ENCODE measurements at regions not wholly inside any gene's neighbourhood (a gene's known extent, or its start where the extent isn't known, plus 50 kb on each side); places are given as distances from the start of the nearest gene placed in this dataset.
A peak's percentile ranks its signal among the peaks of the same experiment; 100 is the strongest.

DNA sequence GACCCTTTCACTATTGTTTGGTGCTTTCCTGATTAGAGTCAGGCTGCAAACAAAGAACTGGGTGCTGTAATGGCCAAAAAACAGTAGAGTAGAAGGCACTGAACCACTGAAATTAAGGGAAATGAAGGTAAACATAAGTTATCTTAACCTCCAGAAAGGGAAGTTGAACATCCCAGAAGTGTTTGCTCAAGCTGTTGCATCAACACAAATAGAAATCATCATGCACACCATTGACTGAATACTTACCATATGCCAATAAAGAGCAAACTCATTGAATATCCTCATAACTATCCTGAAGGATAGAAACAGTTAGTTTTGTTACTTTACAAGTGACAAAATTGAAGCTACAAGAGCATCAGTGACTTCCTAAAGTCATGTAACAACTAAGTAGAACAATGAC lies 477.4 kb upstream of the CHST9 start:
- no peaks in the 10 kb centered on the region for H3K9me3 Mint-ChIP-seq (ENCODE audit: unreplicated experiment)
- H3K4me3 Mint-ChIP-seq (ENCODE audit: unreplicated experiment) = no peak overlapping the region
- no peak for TF ChIP-seq CTCF (IDR thresholded peaks at IDR 0.05)
- H3K4me1 Mint-ChIP-seq (ENCODE audit: unreplicated experiment) = peaks cover 49% of the 10 kb centered on the region
- H3K27me3 Mint-ChIP-seq (ENCODE audit: unreplicated experiment) = no peaks in the 10 kb centered on the region
- no peak overlapping the region for H3K27ac Mint-ChIP-seq (ENCODE audit: unreplicated experiment)
- DNase-seq (ENCODE audit: extremely low spot score, unreplicated experiment) = no peak
- H3K36me3 Mint-ChIP-seq (ENCODE audit: unreplicated experiment) = no peaks in the 10 kb centered on the region

DNA sequence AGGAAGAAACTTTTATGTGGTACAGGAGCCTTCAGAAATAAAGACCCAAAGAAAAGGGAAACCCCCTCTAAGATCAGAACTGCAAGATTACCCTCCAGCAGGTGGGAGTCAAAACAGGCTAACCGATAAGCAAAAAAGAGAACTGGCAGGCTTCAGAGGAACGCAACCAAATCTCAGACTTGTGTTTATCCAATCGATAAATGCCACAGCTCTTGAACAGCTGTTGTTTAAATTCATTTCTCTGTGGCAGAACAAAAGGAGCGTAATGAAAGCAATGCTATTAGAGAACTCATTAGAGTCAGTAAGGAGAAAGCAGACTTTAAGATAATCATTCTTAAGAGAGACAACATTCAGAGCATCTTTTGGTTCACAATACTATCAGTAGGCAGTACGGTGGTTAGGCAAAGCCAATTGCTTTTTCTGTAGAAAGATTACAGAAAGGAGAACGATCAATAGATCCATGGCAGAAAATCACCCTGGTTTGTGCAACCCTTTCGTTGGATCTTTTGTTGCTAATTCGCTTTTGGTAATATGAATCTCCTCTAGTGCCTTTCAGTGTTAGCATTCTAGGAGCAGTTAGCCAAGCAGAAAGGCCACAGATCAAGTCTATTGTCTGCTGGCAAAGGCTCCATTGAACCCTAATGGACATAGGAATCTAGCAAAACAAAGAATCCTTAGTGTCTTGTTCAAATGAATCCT lies 476.4 kb upstream of the CHST9 start:
- Mint-ChIP-seq H3K36me3 (ENCODE audit: unreplicated experiment) (no peaks in the 10 kb centered on the region), H3K4me3 (ENCODE audit: unreplicated experiment) (no peak overlapping the region), H3K27me3 (ENCODE audit: unreplicated experiment) (no peaks in the 10 kb centered on the region), H3K9me3 (ENCODE audit: unreplicated experiment) (no peaks in the 10 kb centered on the region), H3K27ac (ENCODE audit: unreplicated experiment) (no peak overlapping the region), H3K4me1 (ENCODE audit: unreplicated experiment) (peaks cover 50% of the 10 kb centered on the region)
- no peak for DNase-seq (ENCODE audit: extremely low spot score, unreplicated experiment)
- no peak for TF ChIP-seq CTCF (IDR thresholded peaks at IDR 0.05)

DNA sequence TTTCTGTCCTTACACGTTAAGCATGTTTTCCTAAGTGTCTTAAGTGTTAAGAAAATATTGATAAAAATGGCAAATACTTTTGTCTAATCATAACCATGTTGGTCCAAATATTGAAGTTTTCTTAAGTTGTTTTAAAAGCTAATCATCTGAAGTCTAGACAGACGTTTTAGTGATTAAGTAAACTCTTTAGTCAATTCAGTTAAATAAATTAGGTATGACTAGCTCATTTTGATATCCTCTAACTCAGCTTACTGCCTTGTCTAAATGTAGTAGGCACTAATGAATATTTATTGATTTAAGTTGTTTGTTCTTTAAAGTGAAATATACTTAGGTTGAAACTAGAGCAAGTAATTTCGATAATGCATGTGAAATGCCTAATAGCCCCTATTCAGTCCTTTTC lies 471.8 kb upstream of the CHST9 start:
- Mint-ChIP-seq H3K27me3 (ENCODE audit: unreplicated experiment) (no peaks in the 10 kb centered on the region), H3K36me3 (ENCODE audit: unreplicated experiment) (no peaks in the 10 kb centered on the region), H3K4me1 (ENCODE audit: unreplicated experiment) (peaks cover 44% of the 10 kb centered on the region), H3K9me3 (ENCODE audit: unreplicated experiment) (no peaks in the 10 kb centered on the region), H3K27ac (ENCODE audit: unreplicated experiment) (no peak overlapping the region), H3K4me3 (ENCODE audit: unreplicated experiment) (no peak overlapping the region)
- no peak for DNase-seq (ENCODE audit: extremely low spot score, unreplicated experiment)
- no peak for TF ChIP-seq CTCF (IDR thresholded peaks at IDR 0.05)

- Mint-ChIP-seq H3K27me3 (ENCODE audit: unreplicated experiment) (no peaks in the 10 kb centered on the region), H3K9me3 (ENCODE audit: unreplicated experiment) (no peaks in the 10 kb centered on the region), H3K4me3 (ENCODE audit: unreplicated experiment) (no peak overlapping the region), H3K4me1 (ENCODE audit: unreplicated experiment) (peaks cover 44% of the 10 kb centered on the region), H3K27ac (ENCODE audit: unreplicated experiment) (peak overlapping the region; percentile 63), H3K36me3 (ENCODE audit: unreplicated experiment) (no peaks in the 10 kb centered on the region)
- no peak for TF ChIP-seq CTCF (IDR thresholded peaks at IDR 0.05)
- no peak for DNase-seq (ENCODE audit: extremely low spot score, unreplicated experiment)
Observed at GRCh38 chr18:27656167-27656778, 471.2 kb upstream of the CHST9 start.

- no peak overlapping the region for H3K4me3 Mint-ChIP-seq (ENCODE audit: unreplicated experiment)
- DNase-seq (ENCODE audit: extremely low spot score, unreplicated experiment) = no peak
- H3K36me3 Mint-ChIP-seq (ENCODE audit: unreplicated experiment) = no peaks in the 10 kb centered on the region
- no peak overlapping the region for H3K27ac Mint-ChIP-seq (ENCODE audit: unreplicated experiment)
- peaks cover 41% of the 10 kb centered on the region for H3K4me1 Mint-ChIP-seq (ENCODE audit: unreplicated experiment)
- no peaks in the 10 kb centered on the region for H3K27me3 Mint-ChIP-seq (ENCODE audit: unreplicated experiment)
- H3K9me3 Mint-ChIP-seq (ENCODE audit: unreplicated experiment) = no peaks in the 10 kb centered on the region
- TF ChIP-seq CTCF (IDR thresholded peaks at IDR 0.05) = no peak
Observed at GRCh38 chr18:27653247-27653646, 468.1 kb upstream of the CHST9 start.

All from osteocyte (in vitro differentiated cells).